GM18870 (cell line): ENCODE measurements at regions not wholly inside any gene's neighbourhood (a gene's known extent, or its start where the extent isn't known, plus 50 kb on each side); places are given as distances from the start of the nearest gene placed in this dataset.

Experiments used
- ATAC-seq: cut with Tn5 transposase; IDR thresholded peaks from one replicate; pipeline ENCODE4 v1.9.1; 2021; ENCODE audit warnings: moderate library complexity; ENCODE audit not compliant: unreplicated experiment

DNA sequence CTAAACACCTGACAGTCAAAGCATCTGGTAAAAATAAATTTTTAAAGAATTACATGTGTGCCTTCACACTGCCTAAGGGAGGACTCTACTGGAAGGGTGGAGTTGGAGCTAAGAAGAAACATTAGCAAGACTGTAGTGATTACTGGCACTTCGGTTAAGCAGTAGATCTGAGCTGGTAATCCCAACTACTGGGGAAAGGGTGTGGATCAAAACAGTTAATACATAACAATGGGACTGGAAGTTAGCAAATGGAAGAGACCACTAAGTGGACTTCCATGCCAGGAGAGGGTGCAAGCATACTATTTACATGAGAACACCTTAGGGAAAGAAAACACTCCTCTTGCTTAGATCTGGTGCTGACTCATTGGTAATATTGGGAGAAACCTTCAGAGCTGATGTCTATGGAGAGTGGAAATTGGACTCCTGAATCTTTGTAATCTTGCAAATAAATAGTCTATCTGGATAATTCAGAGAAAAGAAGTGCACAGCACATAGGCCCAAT is 519.6 kb upstream of the LINC00305 start:
- no peak for ATAC-seq

DNA sequence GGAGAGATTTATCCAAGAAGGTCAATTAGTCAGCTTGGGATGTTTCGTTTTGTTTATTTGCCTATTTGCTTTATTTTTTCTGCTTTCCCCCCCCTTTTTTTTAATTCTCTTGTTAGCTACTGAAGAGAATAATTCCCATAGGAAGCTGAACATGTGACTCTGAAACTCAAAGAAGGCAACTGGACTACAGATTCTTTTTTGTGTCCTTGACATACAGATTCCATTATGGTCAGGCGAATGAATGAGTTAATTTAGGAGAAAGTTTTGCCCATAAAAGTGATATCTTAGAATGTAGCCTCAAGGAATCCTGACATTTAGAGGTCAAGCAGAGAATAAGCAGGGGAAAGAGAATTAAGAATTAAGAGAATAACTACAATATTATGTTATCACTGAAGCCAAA is 514.2 kb upstream of the LINC00305 start:
- no peak for ATAC-seq

DNA sequence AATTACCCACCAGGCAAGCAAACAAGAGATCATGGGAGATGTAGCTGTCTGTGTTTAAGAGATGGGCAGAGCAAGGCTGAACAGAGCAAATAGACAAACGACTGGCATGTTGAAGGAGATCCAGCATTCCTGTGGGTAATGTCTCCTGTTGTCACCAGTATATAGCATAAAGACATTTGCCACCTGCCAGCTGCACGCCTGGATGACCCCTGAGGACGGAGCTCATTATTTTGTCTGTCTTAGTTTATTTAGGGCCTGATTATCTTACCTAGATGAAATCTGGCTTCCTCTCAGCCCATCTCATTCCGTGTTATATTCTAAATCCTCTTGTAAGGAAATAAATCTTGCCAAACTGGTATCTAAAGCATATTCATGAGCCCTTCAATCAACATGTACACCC is 510.3 kb upstream of the LINC00305 start:
- no peak for ATAC-seq

DNA sequence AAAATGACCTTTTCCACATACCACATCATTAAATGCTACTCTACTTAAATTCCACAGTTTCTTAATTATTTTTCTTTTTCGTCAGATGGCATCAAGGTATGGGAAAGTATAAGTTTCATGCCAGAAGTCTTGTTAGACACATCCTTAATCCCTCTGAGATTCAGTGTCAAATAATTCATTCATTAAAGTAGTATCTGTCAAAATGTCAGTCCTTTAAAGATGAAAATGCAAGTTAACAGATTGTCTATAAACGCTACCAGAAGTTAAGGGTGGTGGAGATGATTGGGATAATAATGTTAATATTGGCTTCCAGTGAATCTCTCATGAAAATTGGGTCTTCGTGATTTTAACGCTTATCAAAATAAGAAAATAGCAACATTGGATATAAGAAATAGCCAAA is 504.2 kb upstream of the LINC00305 start:
- no peak for ATAC-seq

DNA sequence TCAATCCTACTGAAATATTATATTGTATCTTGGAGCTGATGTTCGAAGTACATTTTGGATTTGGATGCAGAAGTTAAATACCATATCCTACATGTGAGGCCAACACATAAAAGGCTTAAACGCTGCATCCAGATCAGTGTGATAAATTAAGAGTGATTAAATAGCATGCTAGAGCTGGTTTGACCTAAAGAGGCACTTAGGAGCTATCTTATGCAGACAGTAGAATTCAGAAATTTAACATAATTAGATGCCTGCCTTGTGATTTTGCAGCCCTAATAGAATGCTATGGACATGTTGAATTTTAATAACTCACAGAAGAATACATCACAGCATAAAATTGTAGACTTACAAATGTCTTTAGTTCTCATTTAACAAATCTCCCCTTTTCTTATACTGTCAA is 501.2 kb upstream of the LINC00305 start:
- no peak for ATAC-seq

DNA sequence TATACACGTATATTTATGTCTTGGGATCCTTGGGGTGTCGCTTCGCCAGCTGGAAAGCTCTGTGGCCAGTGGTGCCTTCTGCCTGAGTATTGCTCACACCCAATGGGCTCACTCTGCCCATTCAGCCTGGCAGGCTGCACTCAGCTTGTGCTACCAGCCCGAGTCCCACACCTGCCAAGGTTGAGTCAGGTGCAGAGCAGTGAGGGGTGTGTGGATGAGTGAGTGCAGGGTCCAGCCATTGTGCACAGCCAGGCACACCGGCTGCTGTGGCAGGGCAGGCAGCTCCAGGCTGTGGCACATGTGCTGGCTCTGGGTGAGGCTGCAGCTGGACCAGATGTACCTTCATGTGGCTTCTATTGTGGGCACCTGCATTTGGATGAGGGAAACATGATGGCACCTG is 496.9 kb upstream of the LINC00305 start:
- no peak for ATAC-seq

DNA sequence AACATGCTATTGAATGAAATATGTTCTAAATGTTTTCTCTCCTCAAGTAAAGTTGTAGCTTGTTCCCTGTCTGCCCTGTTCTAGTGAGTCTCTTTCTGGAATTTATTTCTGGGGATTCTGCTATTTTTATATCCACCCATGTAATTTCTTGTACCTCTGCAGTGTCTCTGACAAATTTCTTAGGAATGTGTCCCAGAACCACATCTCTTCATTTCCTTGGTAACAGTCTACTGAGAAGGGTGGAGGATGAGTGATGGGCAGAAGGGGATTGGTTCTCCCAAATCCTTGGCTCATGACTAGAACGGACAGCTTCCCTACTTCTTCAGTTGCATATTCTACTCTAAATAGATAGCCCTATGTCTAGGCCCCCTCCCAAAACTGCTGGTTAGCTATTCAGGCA is 490.6 kb upstream of the LINC00305 start:
- ATAC-seq = no peak

DNA sequence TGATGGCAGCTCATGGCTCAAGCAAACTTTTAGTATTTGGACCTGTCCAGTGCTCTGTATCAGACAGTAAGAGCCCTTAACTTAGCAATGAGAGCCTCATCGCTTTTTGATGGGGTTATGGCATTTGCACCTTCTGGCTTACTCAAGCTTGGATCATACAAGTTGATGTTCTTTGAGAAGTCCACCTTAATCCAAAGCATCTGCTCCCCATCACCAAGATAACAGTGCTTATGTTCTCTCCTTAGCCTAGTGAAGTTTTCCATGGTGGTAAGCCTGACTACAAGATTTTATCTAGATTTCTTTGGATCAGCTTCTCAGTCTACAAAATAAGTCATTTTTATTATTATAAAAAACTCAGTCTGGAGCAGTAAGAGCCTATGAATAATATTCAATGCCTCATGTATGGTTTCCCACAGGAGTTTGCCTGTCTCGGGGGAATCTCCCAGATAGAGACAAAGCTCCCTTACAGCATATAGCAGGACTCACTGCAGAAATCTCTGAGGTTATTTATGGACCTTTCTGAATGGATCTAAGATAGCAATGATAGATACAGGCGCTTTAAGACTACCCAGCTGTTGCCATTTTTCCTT is 472.2 kb upstream of the LINC00305 start:
- no peak for ATAC-seq

DNA sequence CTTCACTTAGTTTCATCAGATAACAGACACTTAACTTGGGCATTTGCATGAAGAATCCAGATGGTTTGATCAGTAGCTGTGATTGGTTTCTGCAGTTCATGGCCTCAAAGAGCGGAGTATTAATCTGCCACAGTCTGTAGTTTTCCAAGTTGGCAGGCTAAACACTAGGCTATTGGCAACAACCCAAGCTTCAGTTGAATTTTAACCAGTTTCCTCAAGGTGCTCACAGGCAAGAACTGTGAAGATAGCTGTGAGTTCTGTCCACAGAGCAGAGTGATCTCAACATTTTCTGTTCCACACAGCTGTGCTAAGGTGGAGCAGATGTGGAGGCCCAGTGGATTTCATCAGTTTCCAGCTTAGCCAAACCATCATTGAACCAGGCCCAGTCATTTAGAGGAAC is 469.5 kb upstream of the LINC00305 start:
- ATAC-seq = no peak

DNA sequence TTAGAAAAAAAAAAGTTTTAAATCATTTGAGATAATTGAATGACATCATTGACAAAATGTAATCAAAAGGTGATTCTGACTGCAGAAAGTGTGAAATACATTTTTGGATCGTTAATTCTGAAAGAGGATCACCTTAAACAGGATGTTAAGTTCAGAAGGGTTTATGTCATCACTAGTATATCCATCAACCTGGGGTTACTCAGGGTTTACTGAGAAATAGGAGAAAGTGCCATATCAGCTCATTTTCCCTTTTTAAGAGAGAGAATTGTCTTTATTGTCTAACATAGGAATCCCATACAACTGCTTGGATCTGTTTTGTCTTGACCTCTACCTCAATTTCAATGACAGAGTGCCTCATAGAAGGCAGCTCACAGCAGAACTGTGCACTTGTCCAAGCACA is 466.1 kb upstream of the LINC00305 start:
- no peak for ATAC-seq

DNA sequence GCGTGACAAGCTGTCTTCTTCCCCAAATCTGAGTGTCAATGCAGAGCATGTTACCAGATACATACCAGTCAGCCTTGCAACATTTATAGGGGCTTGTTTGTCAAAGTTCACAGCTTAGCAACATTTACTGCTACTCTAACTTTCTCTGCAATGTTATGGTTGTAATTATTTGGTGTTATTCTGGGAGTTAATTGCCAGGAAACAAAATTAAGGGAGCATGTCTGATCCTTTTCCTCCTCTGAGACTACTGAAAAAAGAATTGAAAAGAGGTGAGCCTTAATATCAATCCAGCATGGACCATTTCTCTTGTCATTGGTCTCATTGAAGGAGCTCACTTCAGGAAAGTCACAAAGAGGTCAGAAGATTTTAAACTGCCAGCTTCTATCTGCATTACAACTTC is 465.6 kb upstream of the LINC00305 start:
- ATAC-seq = no peak

DNA sequence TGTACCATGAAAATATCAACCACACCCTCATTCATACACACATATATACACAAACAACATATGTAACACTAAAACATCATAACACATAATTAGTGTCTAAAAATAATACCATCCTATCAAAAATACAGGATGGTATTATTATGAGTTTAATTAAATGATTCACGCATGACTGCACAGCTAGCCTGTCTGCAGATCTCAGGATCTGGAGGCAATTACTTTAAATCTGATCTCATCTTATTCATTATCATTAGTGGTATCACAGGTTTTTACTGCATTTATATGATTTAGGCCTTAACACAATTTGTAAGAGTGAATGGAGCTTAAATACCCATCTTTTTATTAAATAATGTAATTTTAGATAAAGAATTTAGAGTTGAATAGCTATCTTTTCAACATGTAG is 443.4 kb upstream of the LINC00305 start:
- no peak for ATAC-seq

DNA sequence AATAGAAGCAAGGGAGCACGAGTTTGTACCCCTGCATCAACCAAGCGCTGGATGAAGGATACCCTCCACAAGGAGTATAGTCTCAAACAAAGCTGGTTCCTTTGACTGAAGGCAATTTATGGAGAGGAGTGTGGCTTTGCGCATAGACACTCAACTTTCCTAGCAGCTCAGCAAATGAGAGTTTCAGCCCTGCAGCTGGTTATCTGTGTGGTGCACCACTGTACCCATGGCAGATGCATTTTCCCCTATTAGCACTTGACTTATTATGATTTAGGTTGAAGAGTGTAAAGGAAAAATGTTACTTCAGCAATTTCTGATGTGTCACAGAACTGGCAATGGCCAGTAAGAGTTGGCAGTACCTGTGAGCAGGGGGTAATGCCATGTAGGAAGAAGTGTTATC is 440.1 kb upstream of the LINC00305 start:
- ATAC-seq = no peak

DNA sequence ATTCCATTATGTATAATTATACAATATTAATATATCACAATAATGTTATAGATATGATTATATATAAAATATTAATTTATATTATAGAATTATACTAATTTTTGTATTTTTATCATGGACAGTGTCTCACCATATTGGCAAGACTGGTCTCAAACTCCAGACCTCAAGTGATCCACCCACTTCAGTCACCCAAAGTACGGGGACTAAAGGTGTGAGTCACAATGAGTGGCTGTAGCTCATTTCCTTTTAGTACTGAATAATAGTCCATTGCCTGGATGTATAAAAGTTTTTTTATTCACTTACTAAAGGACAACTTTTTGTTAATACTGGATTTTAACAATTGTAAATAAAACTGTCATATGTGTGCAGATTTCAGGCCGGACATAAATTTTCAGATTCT is 417.6 kb upstream of the LINC00305 start:
- no peak for ATAC-seq

DNA sequence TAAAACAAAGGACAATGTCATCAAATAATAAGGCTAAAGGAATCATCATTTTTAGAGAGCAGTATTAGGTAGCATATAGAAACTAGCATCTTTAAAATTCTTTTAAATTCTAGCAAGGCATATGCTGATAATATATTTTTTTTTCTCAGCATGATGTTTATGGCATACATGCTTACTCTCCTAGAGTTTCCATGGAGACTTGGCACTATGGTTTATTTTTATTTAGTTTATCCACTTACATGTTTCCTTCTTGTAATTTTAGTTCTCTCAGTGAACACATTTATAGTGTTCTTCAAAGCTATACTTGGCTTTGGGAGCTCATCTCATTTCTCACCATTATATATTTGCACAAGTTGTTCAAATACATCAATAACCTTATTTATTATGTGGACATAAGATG is 413.8 kb upstream of the LINC00305 start:
- ATAC-seq = no peak

DNA sequence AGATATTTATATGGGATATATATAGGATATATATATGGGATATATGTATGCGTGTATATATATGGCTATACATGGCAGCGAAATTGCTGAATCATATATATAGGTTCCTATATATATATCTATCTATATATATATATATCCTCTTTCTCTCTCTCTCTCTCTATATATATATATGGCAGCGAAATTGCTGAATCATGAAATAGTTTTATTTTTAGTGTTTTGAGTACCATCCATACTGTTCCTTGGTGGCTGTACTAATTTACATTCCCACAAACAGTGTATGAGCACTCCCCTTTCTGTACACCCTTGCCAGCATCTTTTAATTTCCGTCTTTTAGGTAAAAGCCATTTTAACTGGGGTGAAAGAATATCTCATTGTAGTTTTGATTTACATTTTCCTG is 397.6 kb upstream of the LINC00305 start:
- no peak for ATAC-seq

DNA sequence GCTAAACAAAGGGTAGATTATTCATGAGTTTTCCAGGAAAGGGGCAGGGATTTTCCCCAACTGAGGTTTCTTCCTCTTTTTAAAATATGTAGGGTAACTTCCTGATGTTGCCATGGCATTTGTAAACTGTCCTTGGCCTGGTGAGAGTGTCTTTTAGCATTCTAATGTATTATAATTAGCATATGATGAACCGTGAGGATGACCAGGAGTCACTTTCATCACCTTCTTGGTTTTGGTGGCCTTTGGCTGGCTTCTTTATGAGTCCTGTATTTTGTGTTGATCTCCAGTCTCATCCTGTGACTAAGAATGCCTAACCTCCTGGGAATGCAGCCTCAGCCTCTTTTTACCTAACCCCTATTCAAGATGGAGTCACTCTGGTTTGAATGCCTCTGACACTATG is 391.0 kb upstream of the LINC00305 start:
- no peak for ATAC-seq

DNA sequence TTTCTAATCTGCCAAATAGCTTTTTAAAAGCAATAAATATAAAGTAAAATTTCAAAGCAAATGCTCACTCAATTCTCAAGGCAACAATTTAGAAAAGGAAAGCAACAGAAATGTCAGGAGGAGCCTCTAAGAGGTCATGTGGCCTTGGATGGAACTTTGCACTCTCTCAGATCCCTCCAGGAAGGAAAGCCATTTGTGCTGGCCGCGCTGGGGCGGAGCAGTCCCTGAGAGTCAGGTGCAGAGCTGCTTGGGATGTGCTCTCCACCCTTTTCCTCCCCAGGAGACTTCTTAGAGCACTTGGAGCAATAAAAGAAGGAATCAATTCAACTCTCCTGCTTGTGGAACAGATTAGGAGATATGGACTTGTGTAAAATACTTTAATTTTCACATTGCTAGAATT is 379.8 kb upstream of the LINC00305 start:
- no peak for ATAC-seq

DNA sequence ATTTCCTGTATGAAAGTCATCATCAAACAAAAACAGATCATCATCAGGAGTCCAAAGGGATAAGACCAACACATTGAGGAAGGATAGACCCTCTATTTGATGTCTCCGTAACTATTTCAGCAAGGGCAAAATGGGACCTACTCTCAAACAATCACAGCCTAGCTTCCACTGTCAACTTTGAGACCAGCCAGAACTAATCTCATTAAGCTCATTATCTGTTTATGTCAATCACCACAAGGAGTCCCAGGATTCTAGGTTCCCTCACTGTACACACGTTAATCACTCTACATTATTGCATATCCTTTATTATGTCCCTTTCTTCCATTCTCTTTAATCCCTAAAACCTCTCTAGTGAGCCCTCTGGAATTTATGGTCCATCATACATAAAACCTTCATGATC is 370.3 kb upstream of the LINC00305 start:
- no peak for ATAC-seq

DNA sequence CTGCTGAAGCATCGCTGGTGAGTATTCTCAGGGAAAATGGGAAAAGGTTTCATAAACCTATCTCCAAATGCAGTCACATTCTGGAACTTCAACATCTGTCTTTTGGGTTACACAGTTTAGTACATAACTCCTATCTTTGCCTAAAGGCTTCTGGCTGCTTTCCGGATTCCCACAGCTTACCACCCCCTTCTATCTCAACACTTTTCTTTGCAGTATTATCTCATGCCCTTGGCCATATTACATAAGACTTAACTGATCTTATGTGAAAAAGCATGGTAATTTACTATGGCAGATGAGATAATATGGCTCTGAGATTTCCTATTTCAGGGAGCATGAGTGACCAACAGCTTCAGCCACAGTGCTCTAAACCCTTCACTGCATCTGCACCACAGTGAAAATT is 369.3 kb upstream of the LINC00305 start:
- ATAC-seq = no peak

DNA sequence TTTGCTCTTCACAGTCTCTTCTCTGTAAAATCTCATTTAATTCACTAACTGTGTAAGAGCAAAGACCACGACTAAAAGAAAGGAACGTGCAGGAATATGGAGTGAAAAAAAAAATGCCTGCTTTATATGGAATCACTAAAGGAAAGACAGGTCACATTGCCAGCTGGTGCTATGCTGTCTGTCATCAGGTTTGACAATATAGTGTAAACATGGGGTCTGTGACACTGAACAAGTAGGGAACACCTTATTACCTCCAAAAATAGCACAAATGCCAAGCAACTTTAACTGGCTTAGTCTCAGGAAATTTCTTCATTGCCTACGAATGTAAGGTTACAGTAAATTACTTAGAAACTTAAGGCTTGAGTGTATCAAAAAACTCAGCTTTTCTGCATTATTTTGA is 364.5 kb upstream of the LINC00305 start:
- ATAC-seq = no peak

DNA sequence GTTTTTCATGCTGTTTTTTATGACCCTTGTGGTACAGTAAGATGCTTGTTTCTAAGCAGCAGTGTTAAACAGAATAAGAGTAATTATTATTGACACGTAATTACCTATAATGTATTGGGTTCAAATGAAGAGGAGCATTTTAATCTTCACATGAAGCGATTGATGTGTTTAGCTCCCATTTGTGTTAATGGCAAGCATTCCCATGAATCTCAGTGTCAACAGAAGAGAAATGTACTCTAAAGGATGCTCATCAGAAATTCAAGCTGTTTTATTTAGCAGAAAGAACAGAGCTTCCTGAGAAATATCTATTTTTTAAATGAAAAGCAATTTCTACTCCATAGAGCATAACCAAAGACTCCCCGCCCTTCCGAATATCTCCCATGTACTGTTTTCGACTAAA is 341.3 kb upstream of the LINC00305 start:
- no peak for ATAC-seq

DNA sequence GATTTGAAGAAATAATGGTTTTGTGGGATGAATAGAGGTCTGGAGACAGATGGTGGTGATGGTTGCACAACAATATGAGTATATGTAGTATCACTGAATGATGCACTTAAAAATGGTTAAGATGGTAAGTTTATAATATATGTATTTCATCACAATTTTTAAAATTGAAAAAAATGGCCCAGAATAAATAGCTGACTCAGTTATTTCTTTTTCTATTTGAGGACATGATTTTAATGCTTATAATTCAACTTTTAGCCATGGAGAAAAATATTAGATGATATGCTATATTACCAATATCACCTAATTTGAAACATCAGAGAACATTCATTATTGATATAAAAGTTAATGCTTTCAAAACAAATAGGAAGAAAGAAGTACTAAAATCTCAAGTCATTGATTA is 339.8 kb upstream of the LINC00305 start:
- no peak for ATAC-seq

DNA sequence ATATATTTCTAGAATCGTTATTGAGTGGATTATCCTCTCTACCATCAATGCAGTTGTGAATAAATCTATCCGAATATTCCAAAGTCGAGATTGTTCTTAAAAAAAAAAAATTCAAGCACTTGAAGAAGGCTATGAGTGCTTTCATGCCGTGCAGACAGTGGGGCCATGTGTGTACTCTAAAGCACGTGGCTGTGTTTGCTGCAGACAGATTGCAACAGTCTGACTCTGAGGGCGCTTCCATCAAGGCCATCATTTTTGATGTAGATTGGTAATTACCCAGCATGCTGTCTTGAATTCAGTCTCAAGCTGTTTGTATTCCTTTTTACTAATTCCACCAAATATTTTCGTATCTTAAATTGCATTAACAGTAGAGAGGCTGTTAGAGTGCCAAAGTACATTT is 325.9 kb upstream of the LINC00305 start:
- no peak for ATAC-seq
